ENCODE measurements at regions not wholly inside any gene's neighbourhood (a gene's known extent, or its start where the extent isn't known, plus 50 kb on each side); places are given as distances from the start of the nearest gene placed in this dataset.

DNA sequence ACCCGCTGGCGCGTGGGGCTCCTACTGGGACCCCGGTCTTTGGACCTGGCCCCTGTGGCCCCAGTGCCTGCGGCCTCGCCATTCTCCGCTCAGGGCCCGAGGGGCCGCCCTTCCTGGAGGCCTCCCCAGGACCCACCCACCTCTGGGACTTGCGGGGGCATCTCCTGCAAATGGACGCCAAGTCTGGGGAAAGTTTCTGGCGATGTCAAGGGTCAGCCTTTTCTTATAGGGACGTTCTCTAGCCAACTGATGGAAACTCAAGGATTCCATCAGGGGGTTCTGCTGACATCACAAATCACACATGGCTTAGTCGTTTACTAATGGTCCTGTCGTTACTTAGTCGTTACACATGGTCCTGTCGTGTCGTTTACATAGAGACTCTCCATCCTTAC, 57.7 kb upstream of the RHOBTB1 start:
- H3K4me3 ChIP-seq (ENCODE audit: low read depth in 1 of 3, low read length in 3 of 3), result peak overlapping the region in 1 of 3 donors; percentile 54
- 26% methylated on average over 18 of the region's 18 CpGs for WGBS
- peaks cover 0 to 2% (median 0%) of the 10 kb centered on the region in 4 donors for H3K27me3 ChIP-seq (ENCODE audit: control insufficient read depth in 4 of 4, insufficient read depth in 4 of 4, low read length in 3 of 4)
- no peaks in the 10 kb centered on the region for H3K36me3 ChIP-seq (ENCODE audit: control insufficient read depth in 4 of 4, insufficient read depth in 3 of 4, low read depth in 1 of 4, low read length in 3 of 4)
- TF ChIP-seq, protein P1, sequence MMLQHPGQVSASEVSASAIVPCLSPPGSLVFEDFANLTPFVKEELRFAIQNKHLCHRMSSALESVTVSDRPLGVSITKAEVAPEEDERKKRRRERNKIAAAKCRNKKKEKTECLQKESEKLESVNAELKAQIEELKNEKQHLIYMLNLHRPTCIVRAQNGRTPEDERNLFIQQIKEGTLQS (IDR thresholded peaks at IDR 0.05), result no peak
- TF ChIP-seq NR2F2 (IDR thresholded peaks at IDR 0.05) (no peak), FOXA1 (IDR thresholded peaks at IDR 0.05) (no peak), TAF1 (conservative IDR thresholded peaks at IDR 0.05) (no peak), HNF4G (IDR thresholded peaks at IDR 0.05) (no peak)
- TF ChIP-seq, protein P2, sequence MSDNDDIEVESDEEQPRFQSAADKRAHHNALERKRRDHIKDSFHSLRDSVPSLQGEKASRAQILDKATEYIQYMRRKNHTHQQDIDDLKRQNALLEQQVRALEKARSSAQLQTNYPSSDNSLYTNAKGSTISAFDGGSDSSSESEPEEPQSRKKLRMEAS (IDR thresholded peaks at IDR 0.05), result no peak
- no peak overlapping the region for H3K27ac ChIP-seq (ENCODE audit: low read depth in 1 of 2, low read length in 2 of 2)
- no peak for DNase-seq (ENCODE audit: low spot score)
- no peak overlapping the region for H3K9ac ChIP-seq (ENCODE audit: low read depth in 1 of 2, low read length in 2 of 2)
- H3K9me3 ChIP-seq (ENCODE audit: control insufficient read depth in 4 of 4, low read length in 3 of 4), result no peaks in the 10 kb centered on the region
- peaks cover 0 to 8% (median 1%) of the 10 kb centered on the region in 4 donors for H3K4me1 ChIP-seq (ENCODE audit: control insufficient read depth in 4 of 4, insufficient read depth in 4 of 4, low read length in 3 of 4)

DNA sequence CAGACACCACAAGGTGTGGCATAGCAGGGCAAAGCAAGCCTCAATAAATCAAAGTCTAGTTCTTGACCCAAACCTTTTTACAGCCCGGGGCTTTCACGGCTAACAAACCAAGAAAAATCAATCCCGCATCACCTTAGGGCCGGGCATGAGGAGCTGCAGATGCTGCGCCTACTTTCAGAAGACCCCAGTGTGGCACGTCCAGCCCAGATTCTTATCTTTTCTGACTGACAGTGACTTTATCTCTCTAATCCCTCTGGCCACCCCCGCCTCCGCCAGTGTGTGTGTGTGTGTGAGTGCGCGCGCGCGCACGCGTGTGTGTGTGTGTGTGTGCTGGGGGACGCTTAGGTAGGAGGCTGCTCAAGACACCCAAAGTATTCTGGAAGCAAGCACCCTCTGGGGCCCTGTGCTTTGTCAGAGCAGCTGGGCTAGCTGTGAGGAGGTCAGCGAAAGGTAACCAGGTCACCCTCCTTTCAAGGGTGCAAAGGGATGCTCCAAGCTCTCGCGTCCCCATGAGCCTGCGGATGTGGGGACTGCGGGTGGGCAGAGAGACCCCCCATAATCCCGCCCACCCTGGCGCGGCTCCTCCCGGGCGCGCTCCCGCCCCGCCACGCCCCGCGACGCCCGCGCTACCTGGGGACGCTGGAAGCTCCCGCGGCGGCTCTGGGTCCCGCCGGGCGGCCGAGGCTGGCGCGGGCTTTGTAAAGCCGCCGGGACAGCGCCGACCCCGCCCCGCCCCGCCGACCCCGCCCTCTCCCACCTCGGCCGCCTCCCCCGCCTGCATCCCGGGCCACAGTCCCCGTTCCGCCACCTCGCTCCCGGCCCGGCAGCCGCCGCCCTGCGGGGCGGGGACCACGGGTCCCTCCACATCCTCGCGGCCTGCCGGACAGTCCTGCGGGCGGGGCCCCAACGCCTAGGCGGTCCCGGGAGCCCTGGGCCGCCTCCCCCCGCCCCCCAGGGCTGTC, 57.1 kb upstream of the RHOBTB1 start:
- H3K9me3 ChIP-seq (ENCODE audit: control insufficient read depth in 4 of 4, low read length in 3 of 4), result no peaks in the 10 kb centered on the region
- H3K27me3 ChIP-seq (ENCODE audit: control insufficient read depth in 4 of 4, insufficient read depth in 4 of 4, low read length in 3 of 4), result peaks cover 0 to 2% (median 0%) of the 10 kb centered on the region in 4 donors
- no peaks in the 10 kb centered on the region for H3K36me3 ChIP-seq (ENCODE audit: control insufficient read depth in 4 of 4, insufficient read depth in 3 of 4, low read depth in 1 of 4, low read length in 3 of 4)
- no peak overlapping the region for H3K9ac ChIP-seq (ENCODE audit: low read depth in 1 of 2, low read length in 2 of 2)
- peaks cover 0 to 8% (median 1%) of the 10 kb centered on the region in 4 donors for H3K4me1 ChIP-seq (ENCODE audit: control insufficient read depth in 4 of 4, insufficient read depth in 4 of 4, low read length in 3 of 4)
- H3K27ac ChIP-seq (ENCODE audit: low read depth in 1 of 2, low read length in 2 of 2), result no peak overlapping the region
- no peak for TF ChIP-seq SP1 (IDR thresholded peaks at IDR 0.05)
- TF ChIP-seq NR2F2 (IDR thresholded peaks at IDR 0.05), result no peak
- TF ChIP-seq EGR1 (IDR thresholded peaks at IDR 0.05; ENCODE audit: low read depth in 2 of 2), result no peak
- TF ChIP-seq, protein P1 (IDR thresholded peaks at IDR 0.05), result no peak
- TF ChIP-seq, protein P2 (IDR thresholded peaks at IDR 0.05), result no peak
- TF ChIP-seq TAF1 (conservative IDR thresholded peaks at IDR 0.05), result no peak
- TF ChIP-seq RXRA (IDR thresholded peaks at IDR 0.05), result no peak
- TF ChIP-seq GABPA (IDR thresholded peaks at IDR 0.05 in 1 of 2, conservative IDR thresholded peaks at IDR 0.05 in 1 of 2), result no peak
- no peak for TF ChIP-seq RAD21 (IDR thresholded peaks at IDR 0.05)
- TF ChIP-seq HNF4G (IDR thresholded peaks at IDR 0.05), result no peak
- TF ChIP-seq FOXA1 (IDR thresholded peaks at IDR 0.05), result no peak
- no peak for TF ChIP-seq HNF4A (conservative IDR thresholded peaks at IDR 0.05)
- TF ChIP-seq, protein P3, sequence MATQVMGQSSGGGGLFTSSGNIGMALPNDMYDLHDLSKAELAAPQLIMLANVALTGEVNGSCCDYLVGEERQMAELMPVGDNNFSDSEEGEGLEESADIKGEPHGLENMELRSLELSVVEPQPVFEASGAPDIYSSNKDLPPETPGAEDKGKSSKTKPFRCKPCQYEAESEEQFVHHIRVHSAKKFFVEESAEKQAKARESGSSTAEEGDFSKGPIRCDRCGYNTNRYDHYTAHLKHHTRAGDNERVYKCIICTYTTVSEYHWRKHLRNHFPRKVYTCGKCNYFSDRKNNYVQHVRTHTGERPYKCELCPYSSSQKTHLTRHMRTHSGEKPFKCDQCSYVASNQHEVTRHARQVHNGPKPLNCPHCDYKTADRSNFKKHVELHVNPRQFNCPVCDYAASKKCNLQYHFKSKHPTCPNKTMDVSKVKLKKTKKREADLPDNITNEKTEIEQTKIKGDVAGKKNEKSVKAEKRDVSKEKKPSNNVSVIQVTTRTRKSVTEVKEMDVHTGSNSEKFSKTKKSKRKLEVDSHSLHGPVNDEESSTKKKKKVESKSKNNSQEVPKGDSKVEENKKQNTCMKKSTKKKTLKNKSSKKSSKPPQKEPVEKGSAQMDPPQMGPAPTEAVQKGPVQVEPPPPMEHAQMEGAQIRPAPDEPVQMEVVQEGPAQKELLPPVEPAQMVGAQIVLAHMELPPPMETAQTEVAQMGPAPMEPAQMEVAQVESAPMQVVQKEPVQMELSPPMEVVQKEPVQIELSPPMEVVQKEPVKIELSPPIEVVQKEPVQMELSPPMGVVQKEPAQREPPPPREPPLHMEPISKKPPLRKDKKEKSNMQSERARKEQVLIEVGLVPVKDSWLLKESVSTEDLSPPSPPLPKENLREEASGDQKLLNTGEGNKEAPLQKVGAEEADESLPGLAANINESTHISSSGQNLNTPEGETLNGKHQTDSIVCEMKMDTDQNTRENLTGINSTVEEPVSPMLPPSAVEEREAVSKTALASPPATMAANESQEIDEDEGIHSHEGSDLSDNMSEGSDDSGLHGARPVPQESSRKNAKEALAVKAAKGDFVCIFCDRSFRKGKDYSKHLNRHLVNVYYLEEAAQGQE (IDR thresholded peaks at IDR 0.05), result no peak
- TF ChIP-seq, protein P4, sequence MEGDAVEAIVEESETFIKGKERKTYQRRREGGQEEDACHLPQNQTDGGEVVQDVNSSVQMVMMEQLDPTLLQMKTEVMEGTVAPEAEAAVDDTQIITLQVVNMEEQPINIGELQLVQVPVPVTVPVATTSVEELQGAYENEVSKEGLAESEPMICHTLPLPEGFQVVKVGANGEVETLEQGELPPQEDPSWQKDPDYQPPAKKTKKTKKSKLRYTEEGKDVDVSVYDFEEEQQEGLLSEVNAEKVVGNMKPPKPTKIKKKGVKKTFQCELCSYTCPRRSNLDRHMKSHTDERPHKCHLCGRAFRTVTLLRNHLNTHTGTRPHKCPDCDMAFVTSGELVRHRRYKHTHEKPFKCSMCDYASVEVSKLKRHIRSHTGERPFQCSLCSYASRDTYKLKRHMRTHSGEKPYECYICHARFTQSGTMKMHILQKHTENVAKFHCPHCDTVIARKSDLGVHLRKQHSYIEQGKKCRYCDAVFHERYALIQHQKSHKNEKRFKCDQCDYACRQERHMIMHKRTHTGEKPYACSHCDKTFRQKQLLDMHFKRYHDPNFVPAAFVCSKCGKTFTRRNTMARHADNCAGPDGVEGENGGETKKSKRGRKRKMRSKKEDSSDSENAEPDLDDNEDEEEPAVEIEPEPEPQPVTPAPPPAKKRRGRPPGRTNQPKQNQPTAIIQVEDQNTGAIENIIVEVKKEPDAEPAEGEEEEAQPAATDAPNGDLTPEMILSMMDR (IDR thresholded peaks at IDR 0.05; ENCODE audit: low read depth, low read length, missing input control), result no peak
- TF ChIP-seq FOXA2 (IDR thresholded peaks at IDR 0.05), result no peak
- 6% methylated on average over 78 of the region's 78 CpGs for WGBS
- DNase-seq (ENCODE audit: low spot score), result no peak
- peak overlapping the region; percentile 41 to 54 (median 45) for H3K4me3 ChIP-seq (ENCODE audit: low read depth in 1 of 3, low read length in 3 of 3)

All from liver (tissue), 8 donors.